Natural killer cell (primary cell): ENCODE measurements at regions not wholly inside any gene's neighbourhood (a gene's known extent, or its start where the extent isn't known, plus 50 kb on each side); places are given as distances from the start of the nearest gene placed in this dataset.

Source experiments
- ATAC-seq, 3 donors: fragments of 150-1000 bp in 2 of 3; fragments of 200-7000 bp in 1 of 3; cut with Tn5 transposase; 1 replicate in 1 of 3; 2 replicates in 2 of 3; pipeline ENCODE4 v1.10.0; 2021; ENCODE audit warnings: mild to moderate bottlenecking in 2 of 3, moderate library complexity in 2 of 3
- DNase-seq, 2 donors: peaks; one replicate each; pipeline versions ENCODE4 v3.0.0 to v3.0.0-alpha.2; 2013 to 2021; ENCODE audit warnings: mixed read lengths in 1 of 2
- H3K27ac ChIP-seq: one replicate; pipeline ENCODE4 v1.5.1; 2013; ENCODE audit warnings: mild to moderate bottlenecking, low read length
- H3K27me3 ChIP-seq: one replicate; pipeline ENCODE4 v1.6.1; 2013; ENCODE audit warnings: low read length; ENCODE audit not compliant: control insufficient read depth, insufficient read depth
- H3K36me3 ChIP-seq: one replicate; pipeline ENCODE4 v1.6.1; 2013; ENCODE audit warnings: low read length; ENCODE audit not compliant: control insufficient read depth, insufficient read depth
- H3K4me1 ChIP-seq: one replicate; pipeline ENCODE4 v1.6.1; 2013; ENCODE audit warnings: low read length; ENCODE audit not compliant: control insufficient read depth, insufficient read depth
- H3K4me3 ChIP-seq: one replicate; pipeline ENCODE4 v1.5.1; 2013; ENCODE audit warnings: low read length
- H3K9me3 ChIP-seq: one replicate; pipeline ENCODE4 v1.6.1; 2013; ENCODE audit warnings: low read length; ENCODE audit not compliant: control insufficient read depth, insufficient read depth
- H3K27ac Mint-ChIP-seq, 2 donors: one replicate each; pipeline ENCODE4 v1.8.0; 2022; ENCODE audit warnings: mild to moderate bottlenecking in 2 of 2, mixed read lengths in 2 of 2, moderate library complexity in 1 of 2
- H3K27me3 Mint-ChIP-seq, 2 donors: one replicate each; pipeline ENCODE4 v1.8.0; 2022; ENCODE audit warnings: low read depth in 2 of 2, mixed read lengths in 2 of 2
- H3K36me3 Mint-ChIP-seq: one replicate; pipeline ENCODE4 v1.8.0; 2022; ENCODE audit warnings: mixed read lengths
- H3K4me1 Mint-ChIP-seq, 2 donors: one replicate each; pipeline ENCODE4 v1.8.0; 2022; ENCODE audit warnings: mixed read lengths in 2 of 2
- H3K4me3 Mint-ChIP-seq: one replicate; pipeline ENCODE4 v1.8.0; 2022; ENCODE audit warnings: mild to moderate bottlenecking, moderate library complexity, mixed read lengths
- H3K9me3 Mint-ChIP-seq, 2 donors: one replicate each; pipeline ENCODE4 v1.8.0; 2022; ENCODE audit warnings: mixed read lengths in 2 of 2
- WGBS: methylation state at CpG from one replicate; pipeline ENCODE4 v1.1.7; 2013; ENCODE audit warnings: missing lambda C conversion rate; ENCODE audit not compliant: insufficient coverage; 5-methylcytosine and 5-hydroxymethylcytosine counted together
- intact Hi-C: fragments of 100-400 bp; cut with micrococcal nuclease; formaldehyde crosslinking; loops from one replicate; pipeline ENCODE4 v1.14.2; 2022
- TF ChIP-seq, protein P1 (sequence below): fragments of 200-600 bp; IDR thresholded peaks from one replicate; pipeline ENCODE4 v1.8.0; 2022; ENCODE audit warnings: antibody characterized with exemption

DNA sequence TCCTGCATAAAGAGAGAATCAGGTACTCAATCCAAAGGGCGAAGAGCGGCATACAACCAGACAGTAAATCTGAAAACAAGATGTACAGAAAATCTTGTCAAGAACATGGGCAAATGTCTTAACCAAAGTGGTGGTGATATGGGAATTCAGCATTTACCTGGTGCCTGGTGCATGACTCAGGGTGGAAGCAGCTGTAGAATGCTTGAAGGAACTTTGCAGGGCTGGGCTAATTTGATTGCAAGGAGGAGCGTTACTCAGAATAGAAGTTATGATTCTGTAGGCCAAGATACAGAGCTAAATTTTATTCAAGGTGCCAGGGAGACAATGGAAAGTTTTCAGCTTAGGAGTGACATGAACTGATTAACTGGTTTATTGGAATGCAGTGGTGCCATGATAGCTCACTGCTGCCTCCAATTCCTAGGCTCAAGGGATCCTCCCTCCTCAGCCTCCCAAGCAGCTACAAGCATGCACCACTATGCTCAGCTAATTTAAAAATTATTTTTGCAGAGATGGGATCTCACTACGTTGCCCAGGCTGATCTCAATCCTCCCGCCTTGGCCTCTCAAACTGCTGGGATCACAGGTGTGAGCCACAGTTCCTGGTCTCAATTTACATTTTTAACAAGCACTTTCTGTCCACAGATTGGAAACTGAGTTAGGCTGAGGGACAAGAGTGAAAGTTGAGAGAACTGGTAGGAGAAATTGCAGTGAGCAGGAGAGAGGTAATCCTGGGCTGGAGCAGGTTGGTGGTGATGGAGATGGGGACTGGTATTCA, 91.5 kb upstream of the TBC1D5 start:
- WGBS: 93% methylated on average over 5 of the region's 5 CpGs
- no peaks in the 10 kb centered on the region for H3K36me3 ChIP-seq
- Mint-ChIP-seq H3K4me1 (no peaks in the 10 kb centered on the region), H3K4me3 (no peak overlapping the region), H3K36me3 (no peaks in the 10 kb centered on the region), H3K27ac (no peak overlapping the region), H3K9me3 (no peaks in the 10 kb centered on the region), H3K27me3 (peaks cover 8 to 14% of the 10 kb centered on the region in 2 donors)
- intact Hi-C loops: no loop called here
- no peak overlapping the region for H3K27ac ChIP-seq
- H3K4me3 ChIP-seq: no peak overlapping the region
- H3K27me3 ChIP-seq: no peaks in the 10 kb centered on the region
- no peak for DNase-seq
- TF ChIP-seq, protein P1, sequence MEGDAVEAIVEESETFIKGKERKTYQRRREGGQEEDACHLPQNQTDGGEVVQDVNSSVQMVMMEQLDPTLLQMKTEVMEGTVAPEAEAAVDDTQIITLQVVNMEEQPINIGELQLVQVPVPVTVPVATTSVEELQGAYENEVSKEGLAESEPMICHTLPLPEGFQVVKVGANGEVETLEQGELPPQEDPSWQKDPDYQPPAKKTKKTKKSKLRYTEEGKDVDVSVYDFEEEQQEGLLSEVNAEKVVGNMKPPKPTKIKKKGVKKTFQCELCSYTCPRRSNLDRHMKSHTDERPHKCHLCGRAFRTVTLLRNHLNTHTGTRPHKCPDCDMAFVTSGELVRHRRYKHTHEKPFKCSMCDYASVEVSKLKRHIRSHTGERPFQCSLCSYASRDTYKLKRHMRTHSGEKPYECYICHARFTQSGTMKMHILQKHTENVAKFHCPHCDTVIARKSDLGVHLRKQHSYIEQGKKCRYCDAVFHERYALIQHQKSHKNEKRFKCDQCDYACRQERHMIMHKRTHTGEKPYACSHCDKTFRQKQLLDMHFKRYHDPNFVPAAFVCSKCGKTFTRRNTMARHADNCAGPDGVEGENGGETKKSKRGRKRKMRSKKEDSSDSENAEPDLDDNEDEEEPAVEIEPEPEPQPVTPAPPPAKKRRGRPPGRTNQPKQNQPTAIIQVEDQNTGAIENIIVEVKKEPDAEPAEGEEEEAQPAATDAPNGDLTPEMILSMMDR: no peak
- ATAC-seq: no peak
- H3K4me1 ChIP-seq: no peaks in the 10 kb centered on the region
- no peaks in the 10 kb centered on the region for H3K9me3 ChIP-seq

DNA sequence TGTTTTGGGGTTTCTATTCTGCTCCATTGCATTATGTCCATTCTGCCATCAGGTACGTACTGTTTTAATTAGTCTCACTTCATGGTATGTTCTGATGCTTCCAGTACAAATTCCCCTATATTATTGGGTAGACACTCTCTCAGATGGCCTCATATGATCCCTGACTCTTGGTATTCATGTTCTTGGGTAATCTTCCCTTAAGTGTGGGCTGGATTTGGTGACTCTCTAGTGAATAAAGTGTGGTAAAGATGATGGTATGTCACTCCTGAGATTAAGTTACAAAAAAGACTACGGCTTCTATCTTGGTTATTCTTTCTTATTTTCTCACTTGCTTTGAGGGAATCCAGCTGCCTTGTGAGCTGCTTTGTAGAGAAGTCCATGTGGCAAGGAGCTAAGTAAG, 89.6 kb upstream of the TBC1D5 start:
- no peaks in the 10 kb centered on the region for H3K4me1 ChIP-seq
- TF ChIP-seq, protein P1: no peak
- H3K36me3 Mint-ChIP-seq: no peaks in the 10 kb centered on the region
- no peaks in the 10 kb centered on the region for H3K36me3 ChIP-seq
- peaks cover 8 to 22% of the 10 kb centered on the region in 2 donors for H3K27me3 Mint-ChIP-seq
- H3K4me1 Mint-ChIP-seq: no peaks in the 10 kb centered on the region
- no peaks in the 10 kb centered on the region for H3K9me3 ChIP-seq
- no peak overlapping the region for H3K27ac Mint-ChIP-seq
- no peaks in the 10 kb centered on the region for H3K27me3 ChIP-seq
- no peak overlapping the region for H3K4me3 ChIP-seq
- ATAC-seq: no peak
- 100% methylated on average over 2 of the region's 2 CpGs for WGBS
- no peak for DNase-seq
- H3K27ac ChIP-seq: no peak overlapping the region
- no peaks in the 10 kb centered on the region for H3K9me3 Mint-ChIP-seq
- intact Hi-C loops: no loop called here
- no peak overlapping the region for H3K4me3 Mint-ChIP-seq

DNA sequence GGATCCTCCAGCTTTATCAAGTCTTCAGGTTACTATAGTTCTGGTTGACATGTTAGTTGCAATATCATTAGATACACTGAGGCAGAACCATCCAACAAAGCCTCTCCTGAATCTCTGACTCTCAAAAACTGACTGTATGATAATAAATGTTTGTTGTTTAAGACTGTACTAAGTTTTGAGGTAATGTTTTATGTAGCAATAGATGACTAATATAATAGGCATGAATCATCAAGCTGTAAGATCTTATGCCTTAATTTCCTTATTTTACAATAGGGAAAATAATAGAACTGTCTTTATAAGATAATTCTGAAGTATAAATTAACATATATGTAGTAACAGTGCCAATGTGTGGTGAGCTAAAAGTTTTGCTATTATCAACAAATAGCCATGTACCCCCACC, 88.9 kb upstream of the TBC1D5 start:
- intact Hi-C loops: no loop called here
- no peaks in the 10 kb centered on the region for H3K36me3 ChIP-seq
- H3K27ac Mint-ChIP-seq: no peak overlapping the region
- H3K27me3 Mint-ChIP-seq: peaks cover 8 to 27% of the 10 kb centered on the region in 2 donors
- no peak overlapping the region for H3K4me3 ChIP-seq
- DNase-seq (no peak), ATAC-seq (no peak)
- no peaks in the 10 kb centered on the region for H3K36me3 Mint-ChIP-seq
- no peak overlapping the region for H3K4me3 Mint-ChIP-seq
- H3K4me1 Mint-ChIP-seq: no peaks in the 10 kb centered on the region
- H3K9me3 ChIP-seq: no peaks in the 10 kb centered on the region
- H3K27ac ChIP-seq: no peak overlapping the region
- H3K9me3 Mint-ChIP-seq: no peaks in the 10 kb centered on the region
- no peaks in the 10 kb centered on the region for H3K27me3 ChIP-seq
- TF ChIP-seq, protein P1: no peak
- no peaks in the 10 kb centered on the region for H3K4me1 ChIP-seq

DNA sequence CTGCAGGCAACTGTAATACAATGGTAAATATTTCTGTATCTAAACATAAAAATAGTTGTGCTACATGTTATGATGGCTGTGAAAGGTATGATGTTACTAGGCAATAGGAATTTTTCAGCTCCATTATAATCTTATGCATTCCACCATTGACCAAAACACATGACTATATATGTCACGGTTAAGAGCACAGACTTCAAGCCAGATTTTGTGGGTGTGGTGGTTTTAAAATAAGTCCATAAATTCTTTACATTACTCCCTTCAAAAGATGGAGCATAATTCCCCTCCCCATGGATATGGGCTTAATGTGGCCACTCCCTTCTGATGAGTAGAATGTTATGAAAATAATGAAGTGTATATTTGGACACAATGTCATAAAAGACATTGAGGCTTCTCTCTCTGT, 88.4 kb upstream of the TBC1D5 start:
- no peaks in the 10 kb centered on the region for H3K27me3 ChIP-seq
- H3K9me3 Mint-ChIP-seq: no peaks in the 10 kb centered on the region
- no peaks in the 10 kb centered on the region for H3K36me3 ChIP-seq
- DNase-seq (no peak), ATAC-seq (no peak)
- no peaks in the 10 kb centered on the region for H3K4me1 ChIP-seq
- intact Hi-C loops: no loop called here
- TF ChIP-seq, protein P1: no peak
- no peak overlapping the region for H3K4me3 Mint-ChIP-seq
- H3K4me3 ChIP-seq: no peak overlapping the region
- no peak overlapping the region for H3K27ac ChIP-seq
- H3K4me1 Mint-ChIP-seq: no peaks in the 10 kb centered on the region
- no CpG with 5 or more reads among the region's 1 CpG for WGBS
- H3K9me3 ChIP-seq: no peaks in the 10 kb centered on the region
- no peaks in the 10 kb centered on the region for H3K36me3 Mint-ChIP-seq
- H3K27me3 Mint-ChIP-seq: peaks cover 8 to 29% of the 10 kb centered on the region in 2 donors
- no peak overlapping the region for H3K27ac Mint-ChIP-seq
